ENCODE measurements at regions not wholly inside any gene's neighbourhood (a gene's known extent, or its start where the extent isn't known, plus 50 kb on each side); places are given as distances from the start of the nearest gene placed in this dataset.

DNA sequence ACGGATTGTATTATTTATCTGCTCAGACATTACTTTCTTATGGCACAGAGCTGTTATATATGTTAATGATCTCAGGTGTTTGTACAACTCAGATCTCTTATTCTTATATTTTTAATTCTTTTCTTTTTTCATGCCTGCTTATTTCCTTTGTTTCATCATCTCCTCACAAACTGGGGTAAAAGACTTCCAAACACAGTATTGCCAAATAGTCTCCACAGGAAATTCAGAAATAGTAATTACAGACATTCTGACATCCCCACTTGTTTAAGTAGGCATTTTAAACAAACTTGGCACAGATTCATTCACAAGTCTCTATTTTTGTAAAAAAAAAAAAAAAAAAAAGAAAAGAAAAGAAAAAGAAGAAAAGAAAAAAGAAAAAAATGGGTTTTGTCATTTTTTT lies 129.7 kb upstream of the USP38 start:
- TF ChIP-seq, protein P1, sequence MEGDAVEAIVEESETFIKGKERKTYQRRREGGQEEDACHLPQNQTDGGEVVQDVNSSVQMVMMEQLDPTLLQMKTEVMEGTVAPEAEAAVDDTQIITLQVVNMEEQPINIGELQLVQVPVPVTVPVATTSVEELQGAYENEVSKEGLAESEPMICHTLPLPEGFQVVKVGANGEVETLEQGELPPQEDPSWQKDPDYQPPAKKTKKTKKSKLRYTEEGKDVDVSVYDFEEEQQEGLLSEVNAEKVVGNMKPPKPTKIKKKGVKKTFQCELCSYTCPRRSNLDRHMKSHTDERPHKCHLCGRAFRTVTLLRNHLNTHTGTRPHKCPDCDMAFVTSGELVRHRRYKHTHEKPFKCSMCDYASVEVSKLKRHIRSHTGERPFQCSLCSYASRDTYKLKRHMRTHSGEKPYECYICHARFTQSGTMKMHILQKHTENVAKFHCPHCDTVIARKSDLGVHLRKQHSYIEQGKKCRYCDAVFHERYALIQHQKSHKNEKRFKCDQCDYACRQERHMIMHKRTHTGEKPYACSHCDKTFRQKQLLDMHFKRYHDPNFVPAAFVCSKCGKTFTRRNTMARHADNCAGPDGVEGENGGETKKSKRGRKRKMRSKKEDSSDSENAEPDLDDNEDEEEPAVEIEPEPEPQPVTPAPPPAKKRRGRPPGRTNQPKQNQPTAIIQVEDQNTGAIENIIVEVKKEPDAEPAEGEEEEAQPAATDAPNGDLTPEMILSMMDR (conservative IDR thresholded peaks at IDR 0.05) = no peak
- no peak for TF ChIP-seq ZFX (IDR thresholded peaks at IDR 0.05)
